GM10248 (cell line): ENCODE measurements at regions not wholly inside any gene's neighbourhood (a gene's known extent, or its start where the extent isn't known, plus 50 kb on each side); places are given as distances from the start of the nearest gene placed in this dataset.
"Not testable (repeated sequence)": the region's sequence is repeated elsewhere in the genome, so short reads cannot be mapped to it uniquely, and the experiment has no call there.

Experiments used
- CTCF ChIA-PET: fragments of 300-600 bp; sonication (Branson Sonifier 250); formaldehyde crosslinking; extraction: SDS; loops from one replicate; lab custom pipeline; 2021; ENCODE audit warnings: antibody characterized with exemption; lab: Yijun Ruan, JAX
- POLR2A ChIA-PET: fragments of 350-650 bp; sonication (Branson Sonifier 250); formaldehyde crosslinking; extraction: SDS; loops from one replicate; lab custom pipeline; 2020; ENCODE audit warnings: antibody characterized with exemption; lab: Yijun Ruan, JAX
- DNase-seq: peaks from one replicate; pipeline ENCODE4 v3.0.0; 2012; ENCODE audit errors: extremely low spot score
- TF ChIP-seq, protein P1 (sequence below): IDR thresholded peaks from 2 replicates; pipeline ENCODE4 v1.5.1; 2012; ENCODE audit warnings: mild to moderate bottlenecking, low read depth; ENCODE audit errors: extremely low read depth, missing control alignments, control extremely low read depth

DNA sequence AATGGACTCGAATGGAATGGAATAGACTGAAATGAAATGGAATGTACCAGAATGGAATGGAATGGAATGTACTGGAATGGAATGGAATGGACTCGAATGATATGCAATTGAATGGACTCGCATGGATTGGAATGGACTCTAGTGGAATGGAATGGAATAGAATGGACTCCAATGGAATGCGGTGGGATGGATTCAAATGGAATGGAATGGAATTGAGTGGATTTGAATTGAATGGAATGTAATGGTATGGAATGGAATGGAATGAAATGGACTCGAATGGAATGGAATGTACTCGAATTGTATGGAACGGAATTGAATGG, 99.6 kb upstream of the FBXO28 start:
- POLR2A ChIA-PET, result no interaction called here
- DNase-seq, result no peak
- TF ChIP-seq, protein P1, sequence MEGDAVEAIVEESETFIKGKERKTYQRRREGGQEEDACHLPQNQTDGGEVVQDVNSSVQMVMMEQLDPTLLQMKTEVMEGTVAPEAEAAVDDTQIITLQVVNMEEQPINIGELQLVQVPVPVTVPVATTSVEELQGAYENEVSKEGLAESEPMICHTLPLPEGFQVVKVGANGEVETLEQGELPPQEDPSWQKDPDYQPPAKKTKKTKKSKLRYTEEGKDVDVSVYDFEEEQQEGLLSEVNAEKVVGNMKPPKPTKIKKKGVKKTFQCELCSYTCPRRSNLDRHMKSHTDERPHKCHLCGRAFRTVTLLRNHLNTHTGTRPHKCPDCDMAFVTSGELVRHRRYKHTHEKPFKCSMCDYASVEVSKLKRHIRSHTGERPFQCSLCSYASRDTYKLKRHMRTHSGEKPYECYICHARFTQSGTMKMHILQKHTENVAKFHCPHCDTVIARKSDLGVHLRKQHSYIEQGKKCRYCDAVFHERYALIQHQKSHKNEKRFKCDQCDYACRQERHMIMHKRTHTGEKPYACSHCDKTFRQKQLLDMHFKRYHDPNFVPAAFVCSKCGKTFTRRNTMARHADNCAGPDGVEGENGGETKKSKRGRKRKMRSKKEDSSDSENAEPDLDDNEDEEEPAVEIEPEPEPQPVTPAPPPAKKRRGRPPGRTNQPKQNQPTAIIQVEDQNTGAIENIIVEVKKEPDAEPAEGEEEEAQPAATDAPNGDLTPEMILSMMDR, result no peak
- CTCF ChIA-PET, result no interaction called here

DNA sequence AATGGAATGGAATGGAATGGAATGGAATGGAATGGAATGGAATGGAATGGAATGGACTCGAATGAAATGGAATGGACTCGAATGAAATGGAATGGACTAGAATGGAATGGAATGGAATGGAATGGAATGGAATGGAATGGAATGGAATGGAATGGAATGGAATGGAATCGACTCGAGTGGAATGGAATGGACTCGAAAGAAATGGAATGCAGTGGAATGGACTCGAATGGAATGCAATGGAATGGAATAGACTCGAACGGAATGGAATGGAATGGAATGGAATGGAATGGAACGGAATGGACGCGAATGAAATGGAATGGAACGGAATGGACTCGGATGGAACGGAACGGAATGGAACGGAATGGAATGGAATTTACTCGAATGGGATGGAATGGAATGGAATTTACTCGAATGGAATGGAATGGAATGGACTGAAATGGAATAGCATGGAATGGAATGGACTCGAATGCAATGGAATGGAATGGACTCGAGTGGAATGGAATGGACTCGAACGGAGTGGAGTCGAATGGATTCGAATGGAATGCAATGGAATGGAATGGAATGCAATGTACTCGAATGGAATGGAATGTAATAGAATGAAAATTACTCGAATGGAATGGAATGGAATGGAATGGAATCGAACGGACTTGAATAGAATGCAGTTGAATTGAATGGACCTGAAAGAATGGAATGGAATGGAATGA, 100.1 kb upstream of the FBXO28 start:
- CTCF ChIA-PET, DNase-seq, POLR2A ChIA-PET: not testable (repeated sequence)

DNA sequence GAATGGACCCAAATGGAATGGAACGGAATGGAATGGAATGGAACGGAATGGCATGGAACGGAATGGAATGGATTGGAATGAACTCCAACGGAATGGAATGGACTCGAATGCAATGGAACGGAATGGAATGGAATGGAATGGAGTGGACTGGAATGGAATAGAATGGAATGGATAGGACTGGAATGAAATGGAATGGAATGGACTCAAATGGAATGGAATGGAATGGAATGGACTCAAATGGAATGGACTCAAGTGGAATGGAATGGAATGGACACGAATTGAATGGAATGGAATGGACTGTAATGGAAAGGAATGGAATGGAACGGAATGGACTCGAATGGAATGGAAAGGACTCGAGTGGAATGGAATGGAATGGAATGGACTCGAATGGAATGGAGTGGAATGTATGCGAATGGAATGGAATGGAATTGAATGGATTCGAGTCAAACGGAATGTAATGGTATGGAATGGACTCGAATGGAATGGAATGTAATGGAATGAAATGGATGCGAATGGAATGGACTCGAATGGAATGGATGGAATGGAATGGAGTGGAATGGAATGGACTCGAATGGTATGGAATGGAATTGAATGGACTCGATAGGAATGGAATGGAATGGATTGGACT, 101.0 kb upstream of the FBXO28 start:
- POLR2A ChIA-PET, DNase-seq, CTCF ChIA-PET: not testable (repeated sequence)

DNA sequence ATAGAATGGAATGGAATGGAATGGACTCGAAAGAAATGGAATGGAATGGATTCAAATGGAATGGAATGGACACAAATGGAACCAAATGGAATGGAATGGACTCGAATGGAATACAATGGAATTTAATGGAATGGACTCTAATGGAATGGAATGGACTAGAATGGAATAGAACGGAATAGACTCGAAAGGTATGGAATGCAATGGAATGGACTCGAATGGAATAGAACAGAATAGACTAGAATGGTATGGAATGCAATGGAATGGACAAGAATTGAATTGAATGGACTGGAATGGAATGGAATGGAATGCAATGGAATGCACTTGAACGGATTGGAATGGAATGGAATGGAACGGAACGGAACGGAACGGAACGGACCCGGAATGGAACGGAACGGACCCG, 101.7 kb upstream of the FBXO28 start:
- CTCF ChIA-PET, DNase-seq, POLR2A ChIA-PET: not testable (repeated sequence)

GRCh38 chr1:224011751-224012150, 102.2 kb upstream of the FBXO28 start:
- CTCF ChIA-PET, POLR2A ChIA-PET, DNase-seq: not testable (repeated sequence)

- DNase-seq, CTCF ChIA-PET, POLR2A ChIA-PET: not testable (repeated sequence)
Measured at GRCh38 chr1:224011153-224011552, 102.8 kb upstream of the FBXO28 start.

- DNase-seq, POLR2A ChIA-PET: not testable (repeated sequence)
Measured at GRCh38 chr1:224005973-224006372, 107.9 kb upstream of the FBXO28 start.

DNA sequence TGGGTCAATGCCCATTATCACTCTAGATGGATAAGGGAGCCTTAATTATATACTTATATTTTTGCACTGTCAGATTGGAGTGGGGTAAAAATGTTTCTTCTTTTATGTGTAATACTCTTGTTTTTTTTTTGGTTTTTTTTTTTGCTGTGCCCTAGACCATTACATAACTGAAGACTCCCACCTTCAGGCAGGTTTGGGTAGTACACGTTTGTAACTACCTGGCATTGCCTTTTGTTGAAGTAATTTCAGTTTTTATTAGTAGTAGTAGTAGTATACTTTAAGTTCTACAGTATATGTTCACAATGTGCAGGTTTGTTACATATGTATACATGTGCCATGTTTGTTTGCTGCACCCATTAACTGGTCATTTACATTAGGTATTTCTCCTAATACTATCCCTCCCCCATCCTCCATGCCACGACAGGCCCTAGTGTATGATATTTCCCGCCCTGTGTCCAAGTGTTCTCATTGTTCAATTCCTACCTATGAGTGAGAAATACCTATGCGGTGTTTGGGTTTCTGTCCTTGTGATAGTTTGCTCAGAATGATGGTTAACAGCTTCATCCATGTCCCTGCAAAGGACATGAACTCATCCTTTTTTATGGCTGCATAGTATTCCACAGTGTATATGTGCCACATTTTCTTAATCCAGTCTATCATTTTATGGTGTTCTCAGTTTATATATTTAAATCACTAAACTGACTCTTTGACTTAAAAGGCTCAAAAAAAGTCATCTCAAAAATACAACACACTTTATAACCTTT, 109.2 kb upstream of the FBXO28 start:
- CTCF ChIA-PET, POLR2A ChIA-PET: not testable (repeated sequence)
- peak; percentile 5 for DNase-seq

More at GRCh38 chr1:224005973-224006372, 107.9 kb upstream of the FBXO28 start:
- CTCF ChIA-PET, result not testable (repeated sequence)

- POLR2A ChIA-PET, CTCF ChIA-PET, DNase-seq: not testable (repeated sequence)
Measured at GRCh38 chr1:224003896-224004295, 110.0 kb upstream of the FBXO28 start.

DNA sequence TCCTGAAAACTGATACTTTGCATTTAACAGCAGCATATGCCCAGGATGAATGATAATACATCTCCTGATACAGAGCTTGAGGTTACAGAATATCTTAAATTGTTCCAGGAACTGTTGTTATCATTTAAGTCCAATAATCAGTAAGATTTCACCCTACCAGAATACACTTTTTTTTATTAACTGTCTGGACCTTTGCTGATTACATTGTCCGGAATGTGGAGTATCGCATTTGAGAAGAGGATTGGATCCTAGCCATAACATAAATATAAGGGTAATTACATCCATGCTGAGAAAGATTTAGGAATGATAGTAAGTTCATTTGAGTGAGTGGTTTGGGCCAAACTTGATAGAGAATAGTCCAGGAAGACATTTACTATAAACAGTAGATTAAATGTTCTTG, 112.2 kb upstream of the FBXO28 start:
- POLR2A ChIA-PET, DNase-seq, CTCF ChIA-PET: not testable (repeated sequence)

GRCh38 chr1:223999761-224000160, 114.2 kb upstream of the FBXO28 start:
- POLR2A ChIA-PET, result not testable (repeated sequence)

GRCh38 chr1:223998676-223999455, 115.0 kb upstream of the FBXO28 start:
- DNase-seq, CTCF ChIA-PET, POLR2A ChIA-PET: not testable (repeated sequence)

More at GRCh38 chr1:223999761-224000160, 114.2 kb upstream of the FBXO28 start:
- DNase-seq, CTCF ChIA-PET: not testable (repeated sequence)

- DNase-seq, POLR2A ChIA-PET, CTCF ChIA-PET: not testable (repeated sequence)
Measured at GRCh38 chr1:223996376-223996775, 117.5 kb upstream of the FBXO28 start.

DNA sequence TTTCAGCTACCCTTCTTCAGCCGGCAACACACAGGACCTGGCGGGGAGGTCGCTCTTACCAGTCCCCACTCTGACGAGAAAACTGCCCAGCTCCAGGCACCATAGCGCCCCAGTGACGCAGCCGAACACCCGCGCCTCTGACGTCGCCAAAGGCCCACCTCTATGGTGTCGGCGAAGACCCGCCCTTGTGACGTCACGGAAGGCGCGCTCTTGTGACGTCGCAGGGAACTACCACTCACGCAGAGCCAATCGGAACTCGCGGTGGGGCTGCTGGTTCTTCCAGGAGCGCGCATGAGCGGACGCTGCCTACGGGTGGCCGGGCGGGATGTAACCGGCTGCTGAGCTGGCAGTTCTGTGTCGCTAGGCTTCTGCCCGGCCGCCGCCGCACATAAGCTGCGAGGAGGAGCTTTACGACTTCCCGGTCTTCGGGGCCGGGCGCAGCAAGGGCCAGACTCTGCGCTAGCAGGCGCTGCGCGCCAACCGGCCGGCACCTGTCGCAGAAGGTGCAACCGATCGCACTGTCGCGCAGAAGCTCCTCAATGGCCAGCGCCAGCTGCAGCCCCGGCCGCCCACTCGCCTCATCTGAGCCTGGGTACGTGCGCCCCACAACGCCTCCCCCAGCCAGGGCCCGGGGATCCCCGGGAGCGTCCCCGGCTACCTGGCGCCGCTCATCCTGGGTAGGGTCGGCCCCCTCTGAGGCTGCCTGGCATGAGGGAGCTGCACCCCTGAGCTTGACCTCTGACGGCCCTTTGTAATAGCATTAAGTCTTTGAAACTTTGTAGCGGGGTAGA, 121.3 kb upstream of the FBXO28 start:
- ChIA-PET CTCF (interaction anchor here (0.8 to 1.2 kb wide), 2 partner anchors 58 to 147 kb away, joined by 3 read pairs; partner anchors contain the start of gene TP53BP2), POLR2A (interaction anchor here (1.1 kb wide), 1 partner anchor 167 kb away, joined by 3 read pairs; no protein-coding TSS in a partner anchor)

DNA sequence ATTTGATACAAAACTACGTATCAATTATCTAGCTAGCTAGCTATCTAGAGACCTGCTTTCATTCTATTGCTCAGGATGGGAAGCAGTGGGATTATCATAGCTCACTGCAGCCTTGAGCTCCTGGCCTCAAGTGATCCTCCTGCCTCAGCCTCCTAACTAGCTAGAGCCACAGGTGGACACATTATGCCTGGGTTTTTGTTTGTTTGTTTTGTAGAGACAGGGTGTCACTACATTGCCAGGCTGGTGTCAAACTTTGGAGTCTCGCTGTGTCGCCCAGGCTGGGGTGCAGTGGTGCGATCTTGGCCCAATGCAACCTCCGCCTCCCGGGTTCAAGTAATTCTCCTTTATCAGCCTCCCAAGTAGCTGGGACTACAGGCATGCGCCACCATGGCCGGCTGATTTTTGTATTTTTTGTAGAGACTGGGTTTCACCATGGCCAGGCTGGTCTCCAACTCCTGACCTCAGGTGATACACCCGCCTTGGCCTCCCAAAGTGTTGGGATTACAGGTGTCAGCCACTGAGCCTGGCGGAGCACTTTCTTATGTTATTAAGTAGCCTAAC, 122.5 kb upstream of the FBXO28 start:
- POLR2A ChIA-PET, DNase-seq, CTCF ChIA-PET: not testable (repeated sequence)

More for the DNA sequence above, 121.3 kb upstream of the FBXO28 start:
- DNase-seq, result peak; percentile 88
